ENCODE measurements at regions not wholly inside any gene's neighbourhood (a gene's known extent, or its start where the extent isn't known, plus 50 kb on each side); places are given as distances from the start of the nearest gene placed in this dataset.

- TF ChIP-seq, protein P1, sequence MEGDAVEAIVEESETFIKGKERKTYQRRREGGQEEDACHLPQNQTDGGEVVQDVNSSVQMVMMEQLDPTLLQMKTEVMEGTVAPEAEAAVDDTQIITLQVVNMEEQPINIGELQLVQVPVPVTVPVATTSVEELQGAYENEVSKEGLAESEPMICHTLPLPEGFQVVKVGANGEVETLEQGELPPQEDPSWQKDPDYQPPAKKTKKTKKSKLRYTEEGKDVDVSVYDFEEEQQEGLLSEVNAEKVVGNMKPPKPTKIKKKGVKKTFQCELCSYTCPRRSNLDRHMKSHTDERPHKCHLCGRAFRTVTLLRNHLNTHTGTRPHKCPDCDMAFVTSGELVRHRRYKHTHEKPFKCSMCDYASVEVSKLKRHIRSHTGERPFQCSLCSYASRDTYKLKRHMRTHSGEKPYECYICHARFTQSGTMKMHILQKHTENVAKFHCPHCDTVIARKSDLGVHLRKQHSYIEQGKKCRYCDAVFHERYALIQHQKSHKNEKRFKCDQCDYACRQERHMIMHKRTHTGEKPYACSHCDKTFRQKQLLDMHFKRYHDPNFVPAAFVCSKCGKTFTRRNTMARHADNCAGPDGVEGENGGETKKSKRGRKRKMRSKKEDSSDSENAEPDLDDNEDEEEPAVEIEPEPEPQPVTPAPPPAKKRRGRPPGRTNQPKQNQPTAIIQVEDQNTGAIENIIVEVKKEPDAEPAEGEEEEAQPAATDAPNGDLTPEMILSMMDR (IDR thresholded peaks at IDR 0.05; ENCODE audit: low read depth, low read length) = no peak
- no peak overlapping the region for H3K4me3 ChIP-seq (ENCODE audit: low read depth, low read length)
Measured at GRCh38 chr7:52297128-52297527, 738.3 kb upstream of the POM121L12 start.

- TF ChIP-seq, protein P1 (IDR thresholded peaks at IDR 0.05; ENCODE audit: low read depth, low read length) = no peak
- H3K4me3 ChIP-seq (ENCODE audit: low read depth, low read length) = no peak overlapping the region
Measured at GRCh38 chr7:52294942-52295341, 740.5 kb upstream of the POM121L12 start.

GRCh38 chr7:52289247-52289646, 746.2 kb upstream of the POM121L12 start:
- H3K4me3 ChIP-seq (ENCODE audit: low read depth, low read length) = no peak overlapping the region
- TF ChIP-seq, protein P1 (IDR thresholded peaks at IDR 0.05; ENCODE audit: low read depth, low read length) = no peak

DNA sequence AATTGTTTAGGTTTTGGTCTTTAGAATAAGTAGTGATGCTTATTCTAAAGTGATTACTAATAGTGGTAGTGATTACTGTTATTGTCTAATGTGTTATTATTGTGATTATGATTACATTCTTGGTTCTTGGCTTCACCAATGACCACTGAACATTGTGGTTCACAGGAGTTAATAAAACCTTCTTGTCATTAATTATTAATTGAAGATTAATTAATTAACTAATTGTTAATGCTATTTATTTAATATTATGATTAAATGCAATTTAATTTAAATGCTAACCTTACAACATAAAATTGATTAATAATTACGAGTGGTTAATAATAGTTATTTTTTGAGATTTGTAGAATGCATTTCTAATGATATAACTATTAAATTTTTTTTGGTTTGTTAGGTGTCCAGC, 747.7 kb upstream of the POM121L12 start:
- TF ChIP-seq, protein P1 (IDR thresholded peaks at IDR 0.05; ENCODE audit: low read depth, low read length) = no peak
- H3K4me3 ChIP-seq (ENCODE audit: low read depth, low read length) = no peak overlapping the region

DNA sequence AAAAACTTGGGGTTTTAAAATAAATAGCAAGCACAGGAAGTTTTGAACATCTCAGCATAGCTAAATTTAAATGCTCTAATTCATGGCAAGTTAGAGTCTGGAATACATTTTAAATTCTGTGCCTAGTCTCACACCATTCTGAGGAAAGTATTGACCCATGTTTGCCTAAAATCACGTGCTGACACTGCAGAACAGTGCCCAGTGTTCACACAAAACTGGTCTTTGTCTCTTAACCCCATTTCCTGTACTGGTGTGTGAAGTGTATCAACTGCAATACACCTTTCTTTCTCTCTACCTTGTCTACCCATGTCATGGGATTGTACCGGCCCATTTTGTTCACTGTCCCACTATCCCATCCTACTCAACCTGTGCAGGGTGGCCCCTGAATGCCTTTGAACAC, 749.7 kb upstream of the POM121L12 start:
- no peak overlapping the region for H3K4me3 ChIP-seq (ENCODE audit: low read depth, low read length)
- TF ChIP-seq, protein P1 (IDR thresholded peaks at IDR 0.05; ENCODE audit: low read depth, low read length) = no peak

DNA sequence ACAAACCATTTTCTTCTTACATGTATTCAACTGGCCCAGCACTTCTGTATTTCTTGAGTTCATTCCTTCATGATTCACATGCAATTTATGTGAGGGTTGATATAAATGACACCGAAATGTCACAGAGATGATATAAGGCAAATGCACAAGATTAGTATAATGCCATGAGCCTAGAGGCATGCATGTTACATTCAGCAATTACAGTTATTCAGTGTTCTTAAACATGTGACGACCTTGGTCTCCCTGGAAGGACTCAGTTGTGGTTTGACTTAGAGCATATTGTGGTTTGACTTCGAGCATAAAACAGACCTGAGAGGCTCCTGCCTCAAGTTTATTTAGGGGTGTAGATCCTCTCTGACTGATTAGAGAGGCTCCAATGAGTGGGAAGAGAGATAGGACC, 752.1 kb upstream of the POM121L12 start:
- TF ChIP-seq, protein P1 (IDR thresholded peaks at IDR 0.05; ENCODE audit: low read depth, low read length) = no peak
- no peak overlapping the region for H3K4me3 ChIP-seq (ENCODE audit: low read depth, low read length)

- TF ChIP-seq, protein P1 (IDR thresholded peaks at IDR 0.05; ENCODE audit: low read depth, low read length) = no peak
Measured at GRCh38 chr7:52273685-52274610, 761.5 kb upstream of the POM121L12 start.

More at GRCh38 chr7:52273685-52274610, 761.5 kb upstream of the POM121L12 start:
- no peak overlapping the region for H3K4me3 ChIP-seq (ENCODE audit: low read depth, low read length)
